Cardiac muscle cell (in vitro differentiated cells and primary cell): ENCODE measurements at regions not wholly inside any gene's neighbourhood (a gene's known extent, or its start where the extent isn't known, plus 50 kb on each side); places are given as distances from the start of the nearest gene placed in this dataset.

Experiments used
- DNase-seq, 2 donors: peaks; one replicate each; pipeline versions ENCODE4 v3.0.0 to v3.0.0-alpha.2; 2010 to 2017; ENCODE audit warnings: low read depth in 1 of 2, low spot score in 1 of 2
- H3K27ac ChIP-seq: fragments of 200-600 bp; sonication (generic); 2 replicates; pipeline ENCODE4 v1.5.1; 2016
- H3K27me3 ChIP-seq: fragments of 200-600 bp; sonication (generic); 2 replicates; pipeline ENCODE4 v1.6.0; 2016; ENCODE audit warnings: control low read depth
- H3K36me3 ChIP-seq: fragments of 200-600 bp; sonication (generic); 2 replicates; pipeline ENCODE4 v1.5.1; 2016; ENCODE audit warnings: control low read depth
- H3K4me1 ChIP-seq: fragments of 200-600 bp; sonication (generic); 2 replicates; pipeline ENCODE4 v1.8.1; 2017; ENCODE audit warnings: low read depth, mild to moderate bottlenecking, mixed run types
- H3K4me3 ChIP-seq: fragments of 200-600 bp; sonication (generic); 2 replicates; pipeline ENCODE4 v1.5.1; 2016; ENCODE audit warnings: mild to moderate bottlenecking
- H3K9me3 ChIP-seq: fragments of 200-600 bp; sonication (generic); 2 replicates; pipeline ENCODE4 v1.5.1; 2017; ENCODE audit warnings: low read depth, mild to moderate bottlenecking, control low read depth
- TF ChIP-seq, protein P1 (sequence below): IDR thresholded peaks from 2 replicates; pipeline ENCODE4 v1.5.1; 2012; ENCODE audit warnings: low read depth, mild to moderate bottlenecking, low read length

- no peaks in the 10 kb centered on the region for H3K4me1 ChIP-seq
- no peak overlapping the region for H3K27ac ChIP-seq
- no peak for DNase-seq
- no peaks in the 10 kb centered on the region for H3K36me3 ChIP-seq
- H3K9me3 ChIP-seq, result no peaks in the 10 kb centered on the region
- no peaks in the 10 kb centered on the region for H3K27me3 ChIP-seq
- no peak overlapping the region for H3K4me3 ChIP-seq
- TF ChIP-seq, protein P1, sequence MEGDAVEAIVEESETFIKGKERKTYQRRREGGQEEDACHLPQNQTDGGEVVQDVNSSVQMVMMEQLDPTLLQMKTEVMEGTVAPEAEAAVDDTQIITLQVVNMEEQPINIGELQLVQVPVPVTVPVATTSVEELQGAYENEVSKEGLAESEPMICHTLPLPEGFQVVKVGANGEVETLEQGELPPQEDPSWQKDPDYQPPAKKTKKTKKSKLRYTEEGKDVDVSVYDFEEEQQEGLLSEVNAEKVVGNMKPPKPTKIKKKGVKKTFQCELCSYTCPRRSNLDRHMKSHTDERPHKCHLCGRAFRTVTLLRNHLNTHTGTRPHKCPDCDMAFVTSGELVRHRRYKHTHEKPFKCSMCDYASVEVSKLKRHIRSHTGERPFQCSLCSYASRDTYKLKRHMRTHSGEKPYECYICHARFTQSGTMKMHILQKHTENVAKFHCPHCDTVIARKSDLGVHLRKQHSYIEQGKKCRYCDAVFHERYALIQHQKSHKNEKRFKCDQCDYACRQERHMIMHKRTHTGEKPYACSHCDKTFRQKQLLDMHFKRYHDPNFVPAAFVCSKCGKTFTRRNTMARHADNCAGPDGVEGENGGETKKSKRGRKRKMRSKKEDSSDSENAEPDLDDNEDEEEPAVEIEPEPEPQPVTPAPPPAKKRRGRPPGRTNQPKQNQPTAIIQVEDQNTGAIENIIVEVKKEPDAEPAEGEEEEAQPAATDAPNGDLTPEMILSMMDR, result no peak
Measured at GRCh38 chr17:55889271-55889670, 138.4 kb downstream of the PCTP start.

GRCh38 chr17:55895112-55895759 lies 144.4 kb downstream of the PCTP start:
- H3K27me3 ChIP-seq, result no peaks in the 10 kb centered on the region
- no peaks in the 10 kb centered on the region for H3K9me3 ChIP-seq
- no peak for DNase-seq
- H3K27ac ChIP-seq, result no peak overlapping the region
- TF ChIP-seq, protein P1, result no peak
- no peaks in the 10 kb centered on the region for H3K36me3 ChIP-seq
- no peak overlapping the region for H3K4me3 ChIP-seq
- no peaks in the 10 kb centered on the region for H3K4me1 ChIP-seq

DNA sequence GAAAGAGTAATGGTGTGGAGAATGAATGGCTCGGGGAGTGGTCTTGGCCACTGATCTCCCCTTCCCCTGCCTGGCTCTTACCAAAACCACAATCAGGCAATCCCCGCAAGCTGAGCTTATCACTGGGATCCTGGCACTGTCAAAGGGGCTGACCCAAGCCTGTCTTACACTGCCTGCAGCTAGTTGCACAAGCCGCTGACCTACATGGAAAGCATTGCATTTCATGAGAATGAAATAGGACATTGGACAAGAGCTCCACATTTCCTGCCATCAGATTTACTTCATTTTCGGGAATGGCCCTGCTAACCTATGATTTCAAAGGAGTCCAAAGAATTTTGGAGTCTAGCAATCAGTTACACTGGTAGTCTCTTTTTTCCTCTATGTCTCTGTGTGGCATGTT lies 146.4 kb downstream of the PCTP start:
- H3K36me3 ChIP-seq, result no peaks in the 10 kb centered on the region
- H3K9me3 ChIP-seq, result no peaks in the 10 kb centered on the region
- H3K4me1 ChIP-seq, result no peaks in the 10 kb centered on the region
- no peak overlapping the region for H3K4me3 ChIP-seq
- DNase-seq, result no peak
- TF ChIP-seq, protein P1, result no peak
- no peak overlapping the region for H3K27ac ChIP-seq
- no peaks in the 10 kb centered on the region for H3K27me3 ChIP-seq

DNA sequence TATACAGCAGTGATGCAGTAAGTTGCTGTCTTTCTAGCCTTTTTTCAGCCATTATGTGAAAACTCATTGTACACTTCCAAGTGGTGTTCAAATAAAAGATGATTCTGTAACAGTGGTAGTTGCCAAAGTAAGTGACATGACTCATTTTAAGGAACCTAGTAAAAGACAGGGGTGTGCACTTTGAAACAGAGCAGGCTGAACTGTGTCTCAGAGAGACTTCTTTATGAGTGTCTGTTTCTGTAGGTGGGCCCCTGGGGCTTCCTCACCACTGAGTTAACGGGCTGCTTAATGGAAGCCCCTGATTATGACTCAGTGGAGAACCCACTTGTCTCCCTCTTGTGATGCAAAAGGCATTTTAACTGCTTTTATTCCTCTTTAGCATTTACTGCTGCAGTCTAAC lies 147.3 kb downstream of the PCTP start:
- TF ChIP-seq, protein P1, result no peak
- no peaks in the 10 kb centered on the region for H3K4me1 ChIP-seq
- no peak for DNase-seq

GRCh38 chr17:55900188-55900587 lies 149.3 kb downstream of the PCTP start:
- Histone ChIP-seq H3K36me3 (no peaks in the 10 kb centered on the region), H3K9me3 (no peaks in the 10 kb centered on the region), H3K27me3 (no peaks in the 10 kb centered on the region), H3K4me1 (no peaks in the 10 kb centered on the region), H3K4me3 (no peak overlapping the region), H3K27ac (no peak overlapping the region)
- TF ChIP-seq, protein P1, result no peak
- no peak for DNase-seq

More for the DNA sequence above, 147.3 kb downstream of the PCTP start:
- no peak overlapping the region for H3K4me3 ChIP-seq
- no peaks in the 10 kb centered on the region for H3K27me3 ChIP-seq
- H3K36me3 ChIP-seq, result no peaks in the 10 kb centered on the region
- H3K9me3 ChIP-seq, result no peaks in the 10 kb centered on the region
- H3K27ac ChIP-seq, result no peak overlapping the region
